HG03139 (cell line): ENCODE measurements at regions not wholly inside any gene's neighbourhood (a gene's known extent, or its start where the extent isn't known, plus 50 kb on each side); places are given as distances from the start of the nearest gene placed in this dataset.
"Not testable (repeated sequence)": the region's sequence is repeated elsewhere in the genome, so short reads cannot be mapped to it uniquely, and the experiment has no call there.

ENCODE experiments used
- ATAC-seq: cut with Tn5 transposase; IDR thresholded peaks from one replicate; pipeline ENCODE4 v1.9.1; 2021; ENCODE audit not compliant: unreplicated experiment

GRCh38 chr18:27585602-27586173 is 400.6 kb upstream of the CHST9 start:
- ATAC-seq = no peak

DNA sequence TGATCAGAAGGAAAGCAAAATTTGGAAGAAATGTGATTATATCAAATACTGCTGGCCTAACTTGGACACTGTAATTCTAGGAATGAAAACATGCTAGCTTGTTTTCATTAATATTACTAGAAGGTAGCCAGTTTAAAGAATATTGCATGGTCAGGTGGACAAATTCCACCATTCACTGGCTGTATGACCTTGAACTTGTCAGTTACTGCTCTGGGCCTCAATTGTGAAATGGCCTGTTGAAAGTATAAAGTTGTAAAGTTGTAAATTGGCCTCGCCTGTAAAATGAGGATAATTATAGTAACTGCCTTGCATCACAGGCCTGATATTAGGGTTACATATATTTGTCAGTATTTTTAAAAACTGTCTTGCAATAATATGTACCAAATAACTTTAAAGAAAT is 398.4 kb upstream of the CHST9 start:
- ATAC-seq = no peak

DNA sequence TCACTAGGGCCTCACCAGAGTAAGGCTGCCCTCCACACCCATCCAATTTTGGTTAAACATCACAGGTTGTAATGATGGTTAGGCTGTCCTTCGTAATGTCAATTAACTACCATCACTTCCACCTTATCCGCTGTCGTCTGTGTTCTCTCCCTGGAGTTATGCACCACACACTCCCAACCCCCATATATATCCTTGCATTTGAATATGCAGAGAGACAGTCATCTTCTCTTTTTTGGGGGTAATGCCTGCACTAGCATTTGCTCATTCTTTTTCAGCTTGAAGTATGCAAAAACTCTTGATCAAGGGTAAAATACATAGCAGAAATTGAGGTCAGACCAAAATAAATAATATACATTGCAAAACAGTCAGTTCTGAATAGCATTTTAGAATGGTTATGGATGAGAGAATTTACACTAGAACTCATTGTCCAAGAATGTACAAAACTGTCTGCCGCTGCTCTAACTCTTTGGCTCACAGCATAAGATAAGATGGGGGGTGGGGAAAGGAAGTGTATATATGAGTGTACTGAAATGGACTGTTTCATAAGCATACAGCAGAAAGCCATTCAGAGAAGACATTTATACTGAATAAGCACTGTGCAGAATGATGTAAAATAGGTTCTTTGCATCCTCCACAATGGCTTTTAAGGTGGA is 397.8 kb upstream of the CHST9 start:
- no peak for ATAC-seq

DNA sequence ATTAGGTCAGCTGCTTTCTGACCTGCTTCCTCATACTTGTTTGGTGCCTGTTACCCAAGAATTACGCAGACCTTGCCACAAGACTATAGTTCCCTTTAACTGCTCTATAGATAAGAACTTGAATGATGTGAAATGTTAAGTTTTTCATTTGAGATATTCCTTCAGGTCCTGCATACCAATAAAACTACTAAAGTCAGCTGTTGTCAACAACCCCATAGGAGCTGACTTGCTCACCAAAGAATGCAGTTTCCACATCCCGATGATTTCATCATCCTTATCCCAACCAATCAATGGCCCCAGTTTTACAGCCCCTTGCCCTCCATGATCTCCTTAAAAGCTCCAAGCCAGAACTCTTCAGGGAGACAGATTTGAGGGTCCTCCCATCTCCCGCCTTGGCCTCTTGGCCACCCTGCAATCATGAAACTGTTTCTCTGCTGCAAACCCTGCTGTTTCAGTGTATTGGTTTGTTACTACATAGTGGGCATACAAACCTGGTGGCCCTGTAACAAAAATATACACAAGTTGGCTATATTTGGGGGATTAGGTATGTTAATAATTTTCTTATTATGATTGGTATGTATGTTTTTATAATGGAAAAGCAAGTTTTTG is 396.3 kb upstream of the CHST9 start:
- ATAC-seq = no peak

GRCh38 chr18:27579364-27579763 is 394.3 kb upstream of the CHST9 start:
- no peak for ATAC-seq

GRCh38 chr18:27577752-27578151 is 392.6 kb upstream of the CHST9 start:
- ATAC-seq = no peak

- ATAC-seq = no peak
Measured at GRCh38 chr18:27577265-27577664, 392.2 kb upstream of the CHST9 start.

DNA sequence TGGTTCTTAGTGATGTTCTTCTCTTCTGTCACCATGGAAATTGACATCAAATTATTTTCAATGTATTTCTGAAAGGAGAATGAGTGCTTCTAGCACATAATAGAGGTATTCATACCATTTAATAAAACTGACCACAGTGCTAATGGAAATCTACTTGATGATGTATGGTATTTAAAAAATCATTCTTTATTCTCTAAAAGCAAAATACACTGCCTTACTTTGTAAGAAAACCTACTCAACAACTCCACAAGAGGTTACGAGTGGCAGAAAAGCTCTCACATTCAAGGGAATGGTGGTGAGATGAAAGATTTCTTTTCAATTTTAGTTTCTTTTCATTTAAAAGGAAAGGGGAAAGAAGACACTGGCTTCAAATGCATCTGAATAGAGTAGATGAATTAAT is 382.3 kb upstream of the CHST9 start:
- ATAC-seq = no peak

DNA sequence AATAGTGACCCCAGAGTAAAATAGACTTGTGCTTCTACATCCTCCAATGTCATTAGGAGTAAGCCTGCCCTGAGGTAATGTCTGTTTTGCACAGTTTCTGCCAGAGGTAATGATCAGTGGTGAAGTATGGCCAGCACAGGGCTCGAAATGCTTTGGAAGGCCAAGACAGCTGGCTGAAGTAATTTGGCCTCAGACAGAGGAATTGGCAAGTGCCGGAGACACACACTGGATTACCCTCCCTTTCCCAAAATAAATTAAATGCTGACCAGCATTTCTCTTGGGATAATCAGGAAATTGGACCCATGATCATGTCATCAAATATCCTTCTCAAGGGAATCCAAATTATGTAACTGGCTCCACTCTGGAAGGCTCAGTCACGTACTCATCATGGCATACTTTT is 379.0 kb upstream of the CHST9 start:
- ATAC-seq = no peak

DNA sequence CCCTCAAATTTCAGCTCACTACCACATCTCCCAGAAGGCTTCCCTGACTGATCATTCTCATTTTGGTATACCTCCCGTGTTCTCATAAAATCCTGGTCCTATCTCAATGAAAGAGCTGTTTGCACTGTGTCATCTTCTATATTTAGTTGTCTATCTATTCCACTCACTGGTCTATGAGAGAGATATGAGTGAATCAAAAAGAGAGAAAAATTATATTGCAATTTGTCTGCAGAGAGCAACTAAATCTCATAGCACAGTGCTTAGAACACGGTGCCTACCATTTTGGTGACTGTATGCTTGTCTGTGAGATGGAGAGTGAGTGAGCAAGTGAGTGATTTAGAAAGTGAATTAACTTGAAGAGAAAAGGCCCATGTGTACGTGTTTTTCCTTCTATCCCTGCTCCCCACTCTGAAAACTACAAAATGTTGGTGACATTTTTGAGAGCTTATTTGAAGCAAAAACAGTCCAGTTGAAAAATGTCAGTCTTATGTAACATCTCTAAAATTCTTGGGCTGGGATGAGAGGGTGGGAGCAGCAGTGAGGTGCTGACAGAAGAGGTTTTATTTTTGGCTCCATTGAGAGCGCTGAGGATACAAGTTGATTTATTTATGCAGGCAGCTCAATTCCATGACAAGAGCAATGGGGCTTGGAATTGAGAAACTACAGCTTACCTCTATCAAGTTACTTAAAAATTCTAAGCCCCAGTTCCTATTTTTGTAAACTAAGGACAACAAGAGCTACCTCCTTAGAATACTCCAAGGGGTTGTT is 373.5 kb upstream of the CHST9 start:
- no peak for ATAC-seq

GRCh38 chr18:27556741-27557140 is 371.6 kb upstream of the CHST9 start:
- no peak for ATAC-seq

GRCh38 chr18:27549335-27550039 is 364.4 kb upstream of the CHST9 start:
- ATAC-seq = no peak

DNA sequence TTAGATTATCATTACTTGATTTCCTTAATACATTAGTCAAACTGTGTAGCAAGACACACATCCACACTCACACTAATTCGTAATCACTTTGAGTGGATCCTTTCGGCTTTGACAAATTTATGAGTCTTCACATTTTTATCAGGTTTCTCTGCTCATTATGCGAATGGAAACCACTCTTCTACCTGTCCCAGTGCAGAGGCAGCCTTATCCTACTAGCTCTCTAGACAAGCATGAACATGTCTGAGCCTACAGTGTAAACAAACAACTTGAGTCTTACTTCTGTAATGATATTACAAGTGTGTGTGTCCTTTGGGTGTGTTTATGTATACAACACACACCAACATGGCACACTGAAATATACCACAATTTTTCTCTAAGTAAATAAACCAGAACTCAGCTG is 361.9 kb upstream of the CHST9 start:
- ATAC-seq = no peak

DNA sequence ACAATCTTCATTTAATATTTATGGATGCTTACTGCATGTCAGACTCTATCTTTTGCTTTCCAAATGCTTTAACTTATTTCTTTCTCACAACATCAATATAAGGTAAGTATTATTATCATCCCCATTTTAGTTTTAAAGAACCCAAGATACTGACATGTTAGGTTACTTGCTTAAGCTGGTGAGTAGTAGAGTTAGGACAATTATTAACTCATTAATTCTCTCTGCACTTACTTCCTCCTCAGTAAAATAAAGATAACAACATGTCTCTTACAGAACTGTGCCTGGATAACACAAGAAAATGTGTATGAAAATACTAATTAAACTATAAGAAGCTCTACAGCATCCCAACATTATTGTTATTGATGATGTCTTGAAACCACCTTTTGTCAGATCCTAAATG is 359.1 kb upstream of the CHST9 start:
- ATAC-seq = no peak

- no peak for ATAC-seq
Measured at GRCh38 chr18:27541293-27541692, 356.2 kb upstream of the CHST9 start.

DNA sequence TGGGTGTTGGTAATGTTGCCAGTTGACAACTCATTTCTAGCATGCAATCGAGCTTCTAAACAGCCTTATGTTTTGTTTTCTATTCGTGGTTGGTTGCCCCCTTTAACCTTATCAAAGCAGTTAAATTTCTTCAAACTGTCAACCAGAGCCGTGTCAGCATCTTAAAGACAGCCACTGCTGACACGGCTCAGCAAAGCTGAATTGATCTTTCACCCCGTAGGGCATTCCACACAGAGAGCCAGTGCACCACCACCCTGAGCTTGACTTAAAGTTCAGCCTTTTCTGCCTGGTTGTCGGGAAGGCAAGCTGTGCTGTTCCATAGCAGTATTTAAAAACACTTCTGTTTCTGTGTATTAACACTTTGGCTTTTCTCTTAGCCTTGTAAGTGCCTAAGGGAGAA is 355.0 kb upstream of the CHST9 start:
- no peak for ATAC-seq

DNA sequence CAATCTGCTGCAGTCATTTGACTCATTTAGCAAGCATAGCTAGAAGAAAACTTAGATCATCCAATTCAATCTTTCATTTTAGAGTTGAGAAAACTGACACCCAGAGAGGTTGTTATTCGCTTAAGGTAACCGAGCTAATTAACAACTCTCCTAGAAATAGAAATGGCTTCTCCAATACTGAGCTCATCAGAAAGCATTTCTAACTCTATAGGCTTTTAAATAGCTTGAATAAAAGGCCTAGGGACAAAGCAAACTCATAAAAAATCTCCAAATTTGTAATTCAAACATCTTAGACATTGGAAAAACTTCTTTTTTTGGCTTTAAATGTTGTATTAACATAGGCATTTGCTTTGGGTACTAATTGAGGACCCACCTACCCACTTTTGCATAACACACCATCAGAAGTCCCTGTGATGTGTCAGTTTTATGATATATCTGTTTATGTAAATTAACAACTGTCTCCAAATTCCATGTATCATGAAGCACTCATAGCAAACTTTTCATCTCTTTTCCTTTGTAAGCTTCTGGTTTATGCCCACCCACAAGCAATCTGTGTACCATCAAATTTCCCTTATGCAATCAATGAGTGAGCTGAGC is 343.9 kb upstream of the CHST9 start:
- ATAC-seq = no peak

GRCh38 chr18:27527856-27528255 is 342.7 kb upstream of the CHST9 start:
- ATAC-seq = no peak

GRCh38 chr18:27520401-27520800 is 335.3 kb upstream of the CHST9 start:
- no peak for ATAC-seq

DNA sequence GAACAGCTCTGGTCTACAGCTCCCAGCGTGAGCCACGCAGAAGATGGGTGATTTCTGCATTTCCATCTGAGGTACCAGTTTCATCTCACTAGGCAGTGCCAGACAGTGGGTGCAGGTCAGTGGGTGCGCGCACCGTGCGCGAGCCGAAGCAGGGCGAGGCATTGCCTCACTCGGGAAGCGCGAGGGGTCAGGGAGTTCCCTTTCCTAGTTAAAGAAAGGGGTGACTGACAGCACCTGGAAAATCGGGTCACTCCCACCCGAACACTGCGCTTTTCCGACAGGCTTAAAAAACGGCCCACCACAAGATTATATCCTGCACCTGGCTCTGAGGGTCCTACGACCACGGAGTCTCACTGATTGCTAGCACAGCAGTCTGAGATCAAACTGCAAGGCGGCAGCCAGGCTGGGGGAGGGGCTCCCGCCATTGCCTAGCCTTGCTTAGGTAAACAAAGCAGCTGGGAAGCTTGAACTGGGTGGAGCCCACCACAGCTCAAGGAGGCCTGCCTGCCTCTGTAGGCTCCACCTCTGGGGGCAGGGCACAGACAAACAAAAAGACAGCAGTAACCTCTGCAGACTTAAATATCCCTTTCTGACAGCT is 325.0 kb upstream of the CHST9 start:
- ATAC-seq = not testable (repeated sequence)

GRCh38 chr18:27501671-27502070 is 316.6 kb upstream of the CHST9 start:
- ATAC-seq = no peak
